Ascending aorta (tissue), 2 donors: ENCODE measurements at regions not wholly inside any gene's neighbourhood (a gene's known extent, or its start where the extent isn't known, plus 50 kb on each side); places are given as distances from the start of the nearest gene placed in this dataset.

Experiments
- DNase-seq, 2 donors: peaks; one replicate each; pipeline ENCODE4 v3.0.0-alpha.2; 2019; ENCODE audit warnings: low spot score in 2 of 2
- H3K27ac ChIP-seq, 2 donors: fragments of 200-600 bp; sonication (generic); one replicate each; pipeline ENCODE4 v1.5.1; 2016 to 2017; ENCODE audit warnings: mild to moderate bottlenecking in 1 of 2
- H3K27me3 ChIP-seq: fragments of 200-600 bp; sonication (generic); one replicate; pipeline ENCODE4 v1.5.1; 2017
- H3K36me3 ChIP-seq, 2 donors: fragments of 200-600 bp; sonication (generic); one replicate each; pipeline ENCODE4 v1.5.1; 2016
- H3K4me1 ChIP-seq, 2 donors: fragments of 200-600 bp; sonication (generic); one replicate each; pipeline ENCODE4 v1.5.1; 2016 to 2017; ENCODE audit warnings: mild to moderate bottlenecking in 1 of 2
- H3K4me3 ChIP-seq, 2 donors: fragments of 200-600 bp; sonication (generic); one replicate each; pipeline ENCODE4 v1.5.1; 2016 to 2017; ENCODE audit warnings: mild to moderate bottlenecking in 1 of 2
- H3K9me3 ChIP-seq, 2 donors: fragments of 200-600 bp; sonication (generic); one replicate each; pipeline ENCODE4 v1.5.1; 2016
- CTCF ChIP-seq, 3 experiments: fragments of 200-600 bp in 2 of 3; fragments of 450-650 bp in 1 of 3; sonication (generic) in 2 of 3; IDR thresholded peaks; one replicate each; pipeline ENCODE4 v1.5.1; 2016 to 2019; ENCODE audit warnings: antibody characterized with exemption in 3 of 3, mild to moderate bottlenecking in 1 of 3, moderate library complexity in 1 of 3
- intact Hi-C: fragments of 100-400 bp; cut with DNase I; formaldehyde crosslinking; loops from one replicate; pipeline ENCODE4 v1.15.1; 2023

GRCh38 chr14:42459171-42459685, 852.6 kb downstream of the LRFN5 start:
- TF ChIP-seq CTCF (IDR thresholded peaks at IDR 0.05): no peak
- DNase-seq: no peak
- Histone ChIP-seq H3K4me3 (no peak overlapping the region), H3K9me3 (no peaks in the 10 kb centered on the region), H3K27ac (no peak overlapping the region), H3K4me1 (no peaks in the 10 kb centered on the region), H3K36me3 (no peaks in the 10 kb centered on the region), H3K27me3 (no peaks in the 10 kb centered on the region)
- intact Hi-C loops: no loop called here

GRCh38 chr14:42441615-42442014, 834.9 kb downstream of the LRFN5 start:
- no peak for DNase-seq
- TF ChIP-seq CTCF (IDR thresholded peaks at IDR 0.05): no peak
- Histone ChIP-seq H3K9me3 (no peaks in the 10 kb centered on the region), H3K4me1 (no peaks in the 10 kb centered on the region), H3K27me3 (no peaks in the 10 kb centered on the region), H3K4me3 (no peak overlapping the region), H3K27ac (no peak overlapping the region), H3K36me3 (no peaks in the 10 kb centered on the region)
- intact Hi-C loops: no loop called here

DNA sequence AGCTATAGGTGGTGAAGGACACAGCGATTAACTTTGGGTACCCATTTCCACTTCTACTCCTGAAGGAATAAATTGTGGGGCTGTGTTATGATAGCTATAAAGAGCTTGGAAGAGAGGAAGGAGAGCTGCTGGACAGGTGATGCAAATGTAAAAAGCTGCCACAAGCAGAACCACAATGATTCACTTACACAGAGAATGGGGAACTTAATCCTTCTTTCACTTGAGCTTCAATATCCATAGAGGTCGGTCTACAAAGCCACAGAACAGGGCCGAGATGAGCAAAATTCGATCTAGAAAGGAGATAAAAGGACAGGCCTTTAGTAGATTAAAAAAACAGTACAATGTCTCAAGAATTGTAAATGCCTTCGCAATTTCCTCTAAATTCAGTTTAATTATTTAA, 831.1 kb downstream of the LRFN5 start:
- H3K4me3 ChIP-seq: no peak overlapping the region
- intact Hi-C loops: no loop called here

DNA sequence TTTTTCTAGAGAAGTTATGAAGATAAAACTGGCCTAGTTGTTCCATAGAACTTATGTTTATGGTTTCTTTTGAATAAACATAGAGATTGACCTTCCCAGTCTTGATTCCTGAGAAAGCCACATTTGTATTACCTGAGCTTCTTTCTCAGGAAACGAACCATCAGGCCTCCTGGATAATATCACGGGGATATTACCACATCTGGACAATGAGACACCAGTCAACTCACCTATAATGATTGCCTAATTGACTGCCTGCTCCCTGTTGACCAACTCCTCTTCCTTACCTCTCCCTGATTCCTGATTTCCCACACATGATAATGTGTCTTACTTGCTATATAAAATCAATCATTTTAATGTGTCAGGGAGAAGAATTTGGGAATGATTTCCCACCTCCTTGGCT, 822.7 kb downstream of the LRFN5 start:
- DNase-seq: no peak
- Histone ChIP-seq H3K9me3 (no peaks in the 10 kb centered on the region), H3K27me3 (no peaks in the 10 kb centered on the region), H3K27ac (no peak overlapping the region), H3K4me3 (no peak overlapping the region), H3K36me3 (no peaks in the 10 kb centered on the region), H3K4me1 (no peaks in the 10 kb centered on the region)
- intact Hi-C loops: no loop called here
- TF ChIP-seq CTCF (IDR thresholded peaks at IDR 0.05): no peak

More for the DNA sequence above, 831.1 kb downstream of the LRFN5 start:
- DNase-seq: no peak
- H3K4me1 ChIP-seq: no peaks in the 10 kb centered on the region
- no peak overlapping the region for H3K27ac ChIP-seq
- TF ChIP-seq CTCF (IDR thresholded peaks at IDR 0.05): no peak
- H3K9me3 ChIP-seq: no peaks in the 10 kb centered on the region
- H3K27me3 ChIP-seq: no peaks in the 10 kb centered on the region
- no peaks in the 10 kb centered on the region for H3K36me3 ChIP-seq

DNA sequence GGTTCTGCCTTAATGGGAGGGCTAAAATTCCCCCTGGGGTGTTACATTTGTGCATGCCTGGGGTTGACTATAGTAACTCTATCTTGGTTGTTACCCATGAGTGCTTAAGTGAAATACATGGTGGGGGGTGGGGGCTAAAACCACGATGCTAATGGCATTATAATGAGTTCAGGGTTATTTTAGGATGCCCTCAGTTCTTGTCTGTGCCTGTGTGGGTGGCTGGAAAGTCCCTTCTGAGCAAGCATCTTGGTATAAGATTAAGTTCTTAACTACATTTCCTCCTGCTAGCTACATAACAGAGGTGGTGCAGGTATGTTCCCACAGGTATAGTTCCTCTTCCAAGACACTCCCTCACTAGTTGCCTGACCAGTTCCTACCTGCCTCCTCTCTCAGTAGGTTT, 822.3 kb downstream of the LRFN5 start:
- H3K4me3 ChIP-seq: no peak overlapping the region
- no peaks in the 10 kb centered on the region for H3K9me3 ChIP-seq
- no peaks in the 10 kb centered on the region for H3K36me3 ChIP-seq
- no peaks in the 10 kb centered on the region for H3K27me3 ChIP-seq
- H3K27ac ChIP-seq: no peak overlapping the region
- no peaks in the 10 kb centered on the region for H3K4me1 ChIP-seq
- intact Hi-C loops: no loop called here
- no peak for DNase-seq
- no peak for TF ChIP-seq CTCF (IDR thresholded peaks at IDR 0.05)

- no peak overlapping the region for H3K4me3 ChIP-seq
- TF ChIP-seq CTCF (IDR thresholded peaks at IDR 0.05): no peak
- H3K9me3 ChIP-seq: no peaks in the 10 kb centered on the region
- intact Hi-C loops: no loop called here
- no peak for DNase-seq
- no peaks in the 10 kb centered on the region for H3K36me3 ChIP-seq
- no peaks in the 10 kb centered on the region for H3K4me1 ChIP-seq
- H3K27ac ChIP-seq: no peak overlapping the region
- H3K27me3 ChIP-seq: no peaks in the 10 kb centered on the region
Measured at GRCh38 chr14:42424501-42424900, 817.8 kb downstream of the LRFN5 start.
